GM12878 (cell line): ENCODE measurements at regions not wholly inside any gene's neighbourhood (a gene's known extent, or its start where the extent isn't known, plus 50 kb on each side); places are given as distances from the start of the nearest gene placed in this dataset.

Experiments
- ATAC-seq: fragments of 200-7000 bp; cut with Tn5 transposase; 3 replicates; pipeline ENCODE4 v1.9.1; 2020; ENCODE audit warnings: mild to moderate bottlenecking, moderate library complexity
- BruUV-seq: library from RNA; stranded (reverse); fragments of 400-500 nt; replicated peaks from 2 replicates; lab custom pipeline; 2021; lab: Mats Ljungman, UMichigan
- CTCF ChIA-PET: fragments of 300-600 bp; sonication (Branson Sonifier 250); formaldehyde crosslinking; extraction: SDS; loops from one replicate; lab custom pipeline; 2021; ENCODE audit warnings: inconsistent platforms; lab: Yijun Ruan, JAX
- POLR2A ChIA-PET: fragments of 350-600 bp; formaldehyde crosslinking; extraction: SDS; loops from one replicate; lab custom pipeline; 2021; ENCODE audit warnings: inconsistent platforms; lab: Charles Lee
- RAD21 ChIA-PET: fragments of 300-600 bp; sonication (Branson Sonifier 250); formaldehyde crosslinking; loops from one replicate; lab custom pipeline; 2023; ENCODE audit warnings: antibody characterized with exemption; ENCODE audit not compliant: unreplicated experiment; lab: Charles Lee
- SMC1A ChIA-PET: fragments of 300-600 bp; sonication (Branson Sonifier 250); formaldehyde crosslinking; loops from one replicate; lab custom pipeline; 2023; ENCODE audit not compliant: unreplicated experiment, uncharacterized antibody; lab: Charles Lee
- DNase-seq: peaks from one replicate; pipeline ENCODE4 v3.0.0-alpha.2; 2011; ENCODE audit warnings: low read depth, low spot score
- FAIRE-seq: peaks from 3 replicates; lab custom pipeline; 2011; peaks lifted over from hg19 to GRCh38; lab: Jason Lieb, UNC
- H2AFZ ChIP-seq: 2 replicates; pipeline ENCODE4 v1.6.0; 2011; ENCODE audit warnings: low read depth, low read length, control low read depth; ENCODE audit not compliant: control insufficient read depth
- H3K27ac ChIP-seq: 2 replicates; pipeline ENCODE4 v1.5.1; 2011; ENCODE audit warnings: control low read depth; ENCODE audit not compliant: control insufficient read depth, insufficient read depth
- H3K27me3 ChIP-seq, 2 experiments: replicated peaks in 1 of 2; 2 replicates each; pipeline versions ENCODE4 v1.6.0 to v1.6.1; 2011; ENCODE audit warnings: low read length in 1 of 2; ENCODE audit not compliant: control insufficient read depth in 2 of 2, insufficient read depth in 2 of 2
- H3K36me3 ChIP-seq, 2 experiments: 2 replicates each; pipeline ENCODE4 v1.5.1; 2011; ENCODE audit warnings: low read length in 1 of 2; ENCODE audit not compliant: control insufficient read depth in 2 of 2, insufficient read depth in 2 of 2
- H3K4me1 ChIP-seq: 2 replicates; pipeline ENCODE4 v1.6.1; 2011; ENCODE audit warnings: mild to moderate bottlenecking, low read length, moderate library complexity, mixed read lengths; ENCODE audit not compliant: control insufficient read depth, insufficient read depth
- H3K4me2 ChIP-seq: 2 replicates; pipeline ENCODE4 v1.6.0; 2011; ENCODE audit warnings: control low read depth; ENCODE audit not compliant: control insufficient read depth, insufficient read depth
- H3K4me3 ChIP-seq: fragments of 200-600 bp; sonication (generic); 2 replicates; pipeline ENCODE4 v1.5.1; 2016
- H3K79me2 ChIP-seq: 2 replicates; pipeline ENCODE4 v1.6.0; 2011; ENCODE audit warnings: low read length; ENCODE audit not compliant: control insufficient read depth, insufficient read depth
- H3K9ac ChIP-seq: 2 replicates; pipeline ENCODE4 v1.8.0; 2011; ENCODE audit warnings: low read length, control low read depth, mixed read lengths; ENCODE audit not compliant: control insufficient read depth, insufficient read depth
- H3K9me3 ChIP-seq: replicated peaks from 3 replicates; pipeline ENCODE4 v1.5.1; 2011; ENCODE audit warnings: mild to moderate bottlenecking, low read length; ENCODE audit not compliant: control insufficient read depth, insufficient read depth
- H4K20me1 ChIP-seq: 2 replicates; pipeline ENCODE4 v1.6.0; 2011; ENCODE audit not compliant: control insufficient read depth, insufficient read depth
- ATF3 ChIP-seq: IDR thresholded peaks from 2 replicates; pipeline ENCODE4 v1.6.1; 2011; ENCODE audit warnings: low read depth, mild to moderate bottlenecking, low read length, moderate library complexity, borderline replicate concordance; ENCODE audit errors: extremely low read depth
- CBX5 ChIP-seq: sonication (generic); IDR thresholded peaks from 2 replicates; pipeline ENCODE4 v1.6.1; 2016; ENCODE audit warnings: low read depth, moderate library complexity, mild to moderate bottlenecking, inconsistent platforms
- EGR1 ChIP-seq, 2 experiments: IDR thresholded peaks; 1 replicate in 1 of 2; 2 replicates in 1 of 2; pipeline ENCODE4 v1.6.1; 2011 to 2012; ENCODE audit warnings: low read depth in 2 of 2, low read length in 2 of 2, borderline replicate concordance in 1 of 2, mild to moderate bottlenecking in 1 of 2, moderate library complexity in 1 of 2
- ELK1 ChIP-seq: IDR thresholded peaks from 2 replicates; pipeline ENCODE4 v1.6.1; 2012; ENCODE audit warnings: low read depth, low read length, improper control_type of control experiment
- KAT2A ChIP-seq: conservative IDR thresholded peaks from 2 replicates; pipeline ENCODE4 v1.6.1; 2011; ENCODE audit warnings: low read depth, low read length; ENCODE audit not compliant: control insufficient read depth
- LARP7 ChIP-seq: fragments of 450-650 bp; IDR thresholded peaks from 2 replicates; pipeline ENCODE4 v1.6.1; 2017; ENCODE audit warnings: mild to moderate bottlenecking
- MYC ChIP-seq: IDR thresholded peaks from 2 replicates; pipeline ENCODE4 v1.6.1; 2011; ENCODE audit warnings: mild to moderate bottlenecking, low read length, moderate library complexity, inconsistent platforms; ENCODE audit not compliant: insufficient read depth, insufficient replicate concordance, insufficient read length, severe bottlenecking
- NBN ChIP-seq: fragments of 450-650 bp; IDR thresholded peaks from 2 replicates; pipeline ENCODE4 v1.6.1; 2016
- NFYB ChIP-seq: IDR thresholded peaks from 2 replicates; pipeline ENCODE4 v1.6.1; 2011; ENCODE audit warnings: low read depth, mild to moderate bottlenecking, low read length, improper control_type of control experiment, moderate library complexity; ENCODE audit not compliant: insufficient read depth
- RB1 ChIP-seq: fragments of 450-650 bp; formaldehyde crosslinking; IDR thresholded peaks from 2 replicates; pipeline ENCODE4 v1.6.1; 2017; ENCODE audit warnings: mild to moderate bottlenecking, borderline replicate concordance
- SIN3A ChIP-seq: IDR thresholded peaks from 2 replicates; pipeline ENCODE4 v1.6.1; 2012; ENCODE audit warnings: low read depth, low read length, improper control_type of control experiment
- TBL1XR1 ChIP-seq: IDR thresholded peaks from 2 replicates; pipeline ENCODE4 v1.6.1; 2012; ENCODE audit warnings: low read depth, low read length, improper control_type of control experiment
- USF1 ChIP-seq: IDR thresholded peaks from 2 replicates; pipeline ENCODE4 v1.6.1; 2011; ENCODE audit warnings: borderline replicate concordance, low read depth, mild to moderate bottlenecking, moderate library complexity, mixed read lengths, low read length; ENCODE audit not compliant: insufficient read depth; ENCODE audit errors: extremely low read length
- ZNF384 ChIP-seq: IDR thresholded peaks from 2 replicates; pipeline ENCODE4 v1.6.1; 2012; ENCODE audit warnings: low read depth, mild to moderate bottlenecking, low read length, improper control_type of control experiment, borderline replicate concordance
- WGBS: methylation state at CpG from one replicate; pipeline ENCODE4 v1.1.6; 2016; ENCODE audit warnings: low lambda C conversion rate; ENCODE audit not compliant: insufficient replicate concordance, insufficient coverage; ENCODE audit errors: missing lambda C conversion rate; 5-methylcytosine and 5-hydroxymethylcytosine counted together
- in situ Hi-C: fragments of 300-500 bp; cut with MboI; formaldehyde crosslinking; loops from 9 replicates; pipeline ENCODE4 v1.14.3; 2018; ENCODE audit warnings: mixed read lengths
- intact Hi-C: fragments of 100-400 bp; cut with micrococcal nuclease; formaldehyde crosslinking; loops from one replicate; pipeline ENCODE4 v1.14.2; 2022; ENCODE audit not compliant: unreplicated experiment

GRCh38 chr2:66111706-66112105, 323.2 kb upstream of the MEIS1 start:
- RAD21 ChIA-PET: no interaction called here
- POLR2A ChIA-PET: no interaction called here
- DNase-seq: no peak

More at GRCh38 chr2:66111706-66112105, 323.2 kb upstream of the MEIS1 start:
- Histone ChIP-seq H4K20me1 (no peaks in the 10 kb centered on the region), H3K79me2 (no peaks in the 10 kb centered on the region), H2AFZ (no peak overlapping the region), H3K36me3 (no peaks in the 10 kb centered on the region), H3K4me2 (no peak overlapping the region), H3K4me3 (no peak overlapping the region), H3K9ac (no peak overlapping the region), H3K4me1 (no peaks in the 10 kb centered on the region), H3K27me3 (no peaks in the 10 kb centered on the region), H3K9me3 (no peaks in the 10 kb centered on the region; the same call in 2 of the 3 replicates), H3K27ac (no peak overlapping the region)
- ATAC-seq (no peak), FAIRE-seq (no peak)
- in situ Hi-C loops: no loop called here
- BruUV-seq: no TSS peak
- 18% methylated on average over 7 of the region's 7 CpGs for WGBS
- ChIA-PET SMC1A (interaction anchor here (2.2 kb wide), 1 partner anchor 10 kb away, joined by 7 read pairs; no protein-coding TSS in a partner anchor), CTCF (no interaction called here)
- intact Hi-C loops: no loop called here
- TF ChIP-seq LARP7 (no peak), RB1 (no peak), ELK1 (no peak), MYC (no peak), NBN (no peak), ATF3 (no peak), USF1 (no peak), KAT2A (no peak), NFYB (no peak), CBX5 (no peak), SIN3A (no peak), ZNF384 (no peak), EGR1 (IDR thresholded peaks at IDR 0.05; ENCODE audit: borderline replicate concordance in 1 of 2, low read depth in 2 of 2, low read length in 2 of 2) (no peak), TBL1XR1 (no peak)
